Fibroblast of skin of left quadriceps (primary cell): ENCODE measurements at regions not wholly inside any gene's neighbourhood (a gene's known extent, or its start where the extent isn't known, plus 50 kb on each side); places are given as distances from the start of the nearest gene placed in this dataset.
"Not testable (repeated sequence)": the region's sequence is repeated elsewhere in the genome, so short reads cannot be mapped to it uniquely, and the experiment has no call there.

Experiments used
- DNase-seq, 2 experiments: peaks; one replicate each; pipeline ENCODE4 v3.0.0-alpha.2; 2013; ENCODE audit warnings: low read depth in 2 of 2

GRCh38 chr1:74943046-74943445, 191.1 kb upstream of the LHX8 start:
- DNase-seq, result no peak

DNA sequence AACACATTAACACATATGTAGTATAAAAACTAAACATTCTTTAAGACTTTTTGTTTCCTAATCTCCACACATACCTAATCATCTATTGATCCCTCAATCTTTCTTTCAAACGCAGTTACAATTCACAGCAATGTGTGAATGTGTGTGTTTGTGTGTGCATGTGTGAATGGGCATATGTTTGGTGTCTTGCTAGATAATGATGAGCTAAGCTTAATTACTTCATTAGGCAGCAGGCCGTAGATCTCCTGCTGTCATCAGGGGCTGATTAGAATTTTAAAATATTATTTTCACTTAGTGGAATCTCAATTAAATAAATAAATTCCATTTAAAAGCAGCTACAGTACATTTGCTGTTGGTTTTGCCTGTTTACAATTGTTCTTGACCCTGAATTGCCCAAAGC, 187.8 kb upstream of the LHX8 start:
- DNase-seq, result no peak

DNA sequence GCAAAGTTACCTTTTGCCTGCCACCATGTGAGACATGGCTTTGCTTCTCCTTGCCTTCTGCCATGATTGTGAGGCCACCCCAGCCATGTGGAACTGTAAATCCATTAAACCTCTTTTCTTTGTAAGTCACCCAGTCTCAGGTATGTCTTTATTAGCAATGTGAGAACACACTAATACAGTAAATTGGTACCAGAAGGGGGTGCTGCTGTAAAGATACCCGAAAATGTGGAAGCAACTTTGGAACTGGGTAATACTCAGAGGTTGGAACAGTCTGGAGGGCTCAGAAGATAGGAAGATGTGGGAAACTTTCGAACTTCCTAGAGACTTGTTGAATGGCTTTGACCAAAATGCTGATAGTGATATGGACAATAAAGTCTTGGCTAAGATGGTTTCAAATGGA, 184.8 kb upstream of the LHX8 start:
- DNase-seq, result not testable (repeated sequence)

- DNase-seq, result not testable (repeated sequence)
Measured at GRCh38 chr1:74951981-74952380, 182.2 kb upstream of the LHX8 start.

GRCh38 chr1:74952786-74953185, 181.4 kb upstream of the LHX8 start:
- no peak for DNase-seq

- DNase-seq, result no peak
Measured at GRCh38 chr1:74953622-74954021, 180.6 kb upstream of the LHX8 start.

- DNase-seq, result no peak
Measured at GRCh38 chr1:74963120-74963519, 171.1 kb upstream of the LHX8 start.

GRCh38 chr1:74964508-74965102, 169.6 kb upstream of the LHX8 start:
- no peak for DNase-seq

- no peak for DNase-seq
Measured at GRCh38 chr1:74969566-74970135, 164.5 kb upstream of the LHX8 start.

GRCh38 chr1:74971982-74972381, 162.2 kb upstream of the LHX8 start:
- DNase-seq, result no peak

DNA sequence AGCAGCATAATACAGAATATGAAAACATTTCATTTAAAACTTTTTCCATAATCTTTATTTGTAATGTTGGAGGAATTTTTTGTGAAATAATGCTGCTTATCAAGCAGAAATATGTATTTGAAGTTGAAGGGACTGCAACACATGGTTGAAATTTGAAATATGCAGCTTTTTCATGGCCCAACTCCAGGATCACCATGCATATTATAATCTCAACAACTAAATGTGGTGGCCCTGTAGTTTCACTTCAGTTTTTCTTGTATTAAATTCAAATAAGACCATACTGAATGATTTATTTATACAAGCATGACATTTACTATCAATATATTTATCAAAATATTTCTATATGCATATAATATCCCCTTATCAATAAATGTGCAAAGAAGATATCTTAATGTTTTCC, 157.7 kb upstream of the LHX8 start:
- no peak for DNase-seq

DNA sequence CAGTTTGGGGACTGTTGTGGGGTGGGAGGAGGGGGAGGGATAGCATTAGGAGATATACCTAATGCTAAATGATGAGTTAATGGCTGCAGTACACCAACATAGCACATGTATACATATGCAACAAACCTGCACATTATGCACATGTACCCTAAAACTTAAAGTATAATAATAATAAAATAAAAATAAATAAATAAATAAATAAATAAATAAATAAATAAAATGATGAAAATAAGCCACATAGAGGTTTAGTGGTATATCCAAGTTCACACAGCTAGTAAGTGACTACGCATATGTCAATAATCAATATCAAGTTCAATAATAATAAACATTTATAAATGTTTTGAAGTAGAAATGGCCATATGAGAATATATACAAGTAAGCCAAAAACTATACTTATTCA, 141.7 kb upstream of the LHX8 start:
- not testable (repeated sequence) for DNase-seq

- no peak for DNase-seq
Measured at GRCh38 chr1:74995821-74996220, 138.4 kb upstream of the LHX8 start.

GRCh38 chr1:75010547-75010946, 123.6 kb upstream of the LHX8 start:
- DNase-seq, result no peak

- no peak for DNase-seq
Measured at GRCh38 chr1:75014250-75014649, 119.9 kb upstream of the LHX8 start.

DNA sequence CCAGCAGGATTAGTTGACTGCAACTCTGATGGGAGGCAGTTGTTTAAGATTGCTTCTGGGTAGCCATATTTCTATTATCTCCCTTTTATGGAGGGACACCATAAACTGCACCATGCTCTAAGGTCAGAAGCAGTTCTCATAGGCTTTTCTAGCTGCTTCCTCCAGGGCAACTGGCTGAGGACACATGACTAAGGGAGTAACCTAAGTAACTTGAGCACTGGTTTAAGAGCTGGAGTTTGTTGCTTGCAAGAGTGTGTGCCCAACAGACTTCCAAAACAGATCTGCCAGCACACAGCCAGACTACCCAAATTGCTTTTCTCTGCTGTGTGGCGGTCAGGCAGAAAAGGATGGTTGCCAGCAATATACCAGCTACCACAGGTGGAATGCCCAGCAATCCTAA, 111.2 kb upstream of the LHX8 start:
- DNase-seq, result no peak

GRCh38 chr1:75034376-75034775, 99.8 kb upstream of the LHX8 start:
- no peak for DNase-seq

GRCh38 chr1:75035536-75035935, 98.7 kb upstream of the LHX8 start:
- DNase-seq, result no peak

DNA sequence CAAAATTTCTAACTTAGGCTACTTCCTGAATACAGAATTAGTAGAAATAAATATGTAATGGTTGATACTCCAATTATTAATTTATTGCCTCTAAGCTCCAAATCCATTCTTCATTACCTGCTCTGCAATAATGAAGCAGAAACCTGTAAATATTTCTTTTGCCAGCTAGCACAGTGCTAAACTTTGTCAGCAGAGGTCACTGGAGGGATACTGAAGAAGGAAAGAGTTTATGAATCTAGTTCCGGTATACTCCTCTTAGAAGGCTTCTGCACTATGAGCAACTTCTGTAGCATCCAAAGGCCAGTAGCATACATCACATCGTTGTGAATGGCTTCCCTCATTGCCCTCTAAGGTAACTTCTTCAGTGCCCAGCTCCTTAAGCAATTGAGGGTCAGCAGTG, 81.0 kb upstream of the LHX8 start:
- no peak for DNase-seq

DNA sequence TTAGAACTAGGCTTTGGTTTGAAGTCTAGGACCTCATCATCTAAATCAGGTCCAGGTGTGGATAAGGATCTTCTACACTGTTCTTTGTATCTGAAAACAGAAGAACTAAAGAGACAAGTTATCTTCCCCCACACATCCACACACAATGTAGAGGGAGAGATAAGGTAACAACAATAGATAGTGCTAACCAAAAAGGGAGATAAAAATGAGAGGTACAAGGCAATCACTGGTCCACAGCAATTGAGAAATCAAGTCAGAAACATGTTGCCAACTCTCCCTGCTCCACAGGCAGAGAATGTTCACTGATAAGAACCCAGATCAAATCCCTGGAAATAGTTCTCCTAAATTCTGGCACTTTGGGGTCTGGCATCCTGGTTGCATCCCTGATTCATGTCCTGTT, 75.8 kb upstream of the LHX8 start:
- DNase-seq, result no peak

DNA sequence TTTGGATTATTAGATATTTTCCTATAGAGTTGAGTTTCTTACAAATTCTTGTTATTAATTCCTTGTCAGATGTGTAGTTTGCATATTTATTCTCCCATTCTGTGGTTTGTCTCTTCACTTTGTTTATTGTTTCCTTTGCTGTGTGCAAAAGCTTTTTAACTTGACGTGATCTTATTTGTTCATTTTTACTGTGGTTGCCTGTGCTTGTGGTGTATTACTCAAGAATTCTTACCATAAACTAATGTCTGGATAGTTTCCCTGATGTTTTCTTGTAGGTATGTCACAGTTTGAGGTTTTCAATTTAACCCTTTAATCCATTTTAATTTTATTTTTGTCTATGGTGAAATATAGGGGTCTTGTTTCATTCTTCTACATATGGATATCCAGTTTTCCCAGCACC, 72.1 kb upstream of the LHX8 start:
- DNase-seq, result no peak

- no peak for DNase-seq
Measured at GRCh38 chr1:75067975-75068374, 66.2 kb upstream of the LHX8 start.

GRCh38 chr1:75074831-75075395, 59.3 kb upstream of the LHX8 start:
- no peak for DNase-seq
